ENCODE measurements at regions not wholly inside any gene's neighbourhood (a gene's known extent, or its start where the extent isn't known, plus 50 kb on each side); places are given as distances from the start of the nearest gene placed in this dataset.

DNA sequence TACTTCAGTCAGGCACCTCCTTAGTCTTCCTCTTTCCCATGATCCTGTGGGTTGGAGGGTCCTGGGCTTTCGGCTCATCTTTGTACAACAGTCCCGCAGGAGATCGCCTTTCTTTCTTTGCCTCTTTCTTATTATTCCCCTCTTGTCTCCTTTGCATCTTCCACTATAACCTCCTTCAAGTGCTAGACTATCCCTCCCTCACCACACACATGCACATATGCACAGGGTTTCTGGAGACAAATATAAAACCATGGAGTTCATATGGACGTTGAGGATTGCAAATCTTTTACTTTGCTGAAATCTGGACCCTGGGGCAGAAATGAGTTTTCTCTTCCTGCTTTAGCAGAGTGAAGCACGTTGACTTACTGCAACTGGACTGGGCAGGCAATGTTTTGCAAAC is 80.3 kb downstream of the TMEM17 start:
- H3K4me1 Mint-ChIP-seq (ENCODE audit: low read depth) = no peaks in the 10 kb centered on the region
- H3K9me3 Mint-ChIP-seq (ENCODE audit: low read depth) = peaks cover 14% of the 10 kb centered on the region
- no peak overlapping the region for H3K27ac Mint-ChIP-seq
- H3K36me3 Mint-ChIP-seq (ENCODE audit: insufficient read depth) = no peaks in the 10 kb centered on the region
- no peak overlapping the region for H3K4me3 Mint-ChIP-seq (ENCODE audit: low read depth)
- H3K27me3 Mint-ChIP-seq = no peaks in the 10 kb centered on the region
- TF ChIP-seq, protein P1, sequence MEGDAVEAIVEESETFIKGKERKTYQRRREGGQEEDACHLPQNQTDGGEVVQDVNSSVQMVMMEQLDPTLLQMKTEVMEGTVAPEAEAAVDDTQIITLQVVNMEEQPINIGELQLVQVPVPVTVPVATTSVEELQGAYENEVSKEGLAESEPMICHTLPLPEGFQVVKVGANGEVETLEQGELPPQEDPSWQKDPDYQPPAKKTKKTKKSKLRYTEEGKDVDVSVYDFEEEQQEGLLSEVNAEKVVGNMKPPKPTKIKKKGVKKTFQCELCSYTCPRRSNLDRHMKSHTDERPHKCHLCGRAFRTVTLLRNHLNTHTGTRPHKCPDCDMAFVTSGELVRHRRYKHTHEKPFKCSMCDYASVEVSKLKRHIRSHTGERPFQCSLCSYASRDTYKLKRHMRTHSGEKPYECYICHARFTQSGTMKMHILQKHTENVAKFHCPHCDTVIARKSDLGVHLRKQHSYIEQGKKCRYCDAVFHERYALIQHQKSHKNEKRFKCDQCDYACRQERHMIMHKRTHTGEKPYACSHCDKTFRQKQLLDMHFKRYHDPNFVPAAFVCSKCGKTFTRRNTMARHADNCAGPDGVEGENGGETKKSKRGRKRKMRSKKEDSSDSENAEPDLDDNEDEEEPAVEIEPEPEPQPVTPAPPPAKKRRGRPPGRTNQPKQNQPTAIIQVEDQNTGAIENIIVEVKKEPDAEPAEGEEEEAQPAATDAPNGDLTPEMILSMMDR (IDR thresholded peaks at IDR 0.05; ENCODE audit: unreplicated experiment) = no peak
- DNase-seq (ENCODE audit: low spot score, unreplicated experiment) = no peak

DNA sequence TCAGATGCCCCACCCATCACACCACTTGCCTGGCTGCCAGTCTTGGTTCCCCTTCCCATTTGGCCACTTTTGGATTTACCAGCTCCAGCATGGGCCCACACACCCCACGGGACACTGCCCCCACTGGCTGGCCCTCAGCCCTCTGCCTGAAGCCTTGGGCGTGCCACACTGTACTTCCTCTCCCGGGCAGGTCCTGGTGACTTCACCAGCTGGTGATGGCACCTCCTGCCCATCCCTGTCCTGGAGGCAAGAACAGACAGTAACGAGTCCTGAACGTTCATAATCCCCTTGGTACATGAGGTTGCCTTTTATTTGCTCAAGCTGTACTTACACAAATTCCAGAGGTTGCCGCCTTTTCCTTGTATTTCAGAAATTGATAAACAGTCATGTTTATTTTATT is 81.1 kb downstream of the TMEM17 start:
- TF ChIP-seq, protein P1 (IDR thresholded peaks at IDR 0.05; ENCODE audit: unreplicated experiment) = no peak
- Mint-ChIP-seq H3K4me1 (ENCODE audit: low read depth) (no peaks in the 10 kb centered on the region), H3K4me3 (ENCODE audit: low read depth) (no peak overlapping the region), H3K9me3 (ENCODE audit: low read depth) (peaks cover 17% of the 10 kb centered on the region), H3K27me3 (no peaks in the 10 kb centered on the region), H3K36me3 (ENCODE audit: insufficient read depth) (peaks cover 2% of the 10 kb centered on the region), H3K27ac (no peak overlapping the region)
- no peak for DNase-seq (ENCODE audit: low spot score, unreplicated experiment)

DNA sequence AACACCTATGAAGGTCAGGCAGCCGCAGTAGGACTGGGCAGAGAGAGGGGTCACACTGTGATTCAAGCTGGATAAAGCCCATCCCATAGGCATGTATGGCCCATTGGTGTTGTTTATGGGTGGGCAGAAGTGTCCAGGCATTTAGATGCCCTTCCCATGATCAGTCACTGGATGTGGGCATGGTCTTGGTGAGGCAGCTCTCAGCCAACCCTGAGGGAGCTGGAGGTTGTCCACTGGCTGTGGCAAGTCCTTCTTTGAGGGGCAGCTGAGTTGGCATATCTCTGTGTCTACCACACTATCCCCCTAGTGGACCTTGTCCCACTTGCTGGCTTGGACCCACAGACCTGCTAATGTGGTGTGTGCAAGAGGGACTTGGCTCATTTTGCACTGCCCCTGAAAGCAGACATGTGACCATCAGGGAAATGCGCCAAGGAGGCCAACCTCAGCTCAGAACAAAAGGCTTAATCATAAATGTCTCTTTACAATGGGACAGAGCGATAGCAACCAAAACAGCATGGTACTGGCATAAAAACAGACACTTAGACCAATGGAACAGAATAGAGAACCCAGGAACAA is 82.0 kb downstream of the TMEM17 start:
- TF ChIP-seq, protein P1 (IDR thresholded peaks at IDR 0.05; ENCODE audit: unreplicated experiment) = no peak

DNA sequence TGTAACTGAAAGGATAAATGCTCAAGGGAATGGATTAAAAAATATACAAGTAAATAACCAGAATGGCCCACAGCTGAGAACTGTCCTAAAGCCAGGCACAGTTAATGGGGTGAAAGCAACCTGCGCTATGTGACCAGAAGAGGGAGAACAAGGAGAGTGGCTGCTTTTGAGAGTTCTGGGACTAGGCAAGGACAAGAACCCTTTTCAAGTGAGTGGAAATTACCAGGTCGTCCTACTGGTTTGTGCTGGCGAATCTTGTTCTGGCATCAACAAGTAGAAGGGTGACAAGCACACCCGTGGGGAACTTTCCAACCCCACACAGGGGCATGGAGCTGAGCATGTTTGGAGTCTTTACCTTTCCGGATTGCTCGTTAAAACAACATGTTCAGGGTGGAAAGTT is 82.8 kb downstream of the TMEM17 start:
- H3K36me3 Mint-ChIP-seq (ENCODE audit: insufficient read depth) = peaks cover 3% of the 10 kb centered on the region
- peaks cover 26% of the 10 kb centered on the region for H3K9me3 Mint-ChIP-seq (ENCODE audit: low read depth)
- no peaks in the 10 kb centered on the region for H3K4me1 Mint-ChIP-seq (ENCODE audit: low read depth)
- TF ChIP-seq, protein P1 (IDR thresholded peaks at IDR 0.05; ENCODE audit: unreplicated experiment) = peak; percentile 33
- no peak for DNase-seq (ENCODE audit: low spot score, unreplicated experiment)
- no peaks in the 10 kb centered on the region for H3K27me3 Mint-ChIP-seq
- no peak overlapping the region for H3K27ac Mint-ChIP-seq
- no peak overlapping the region for H3K4me3 Mint-ChIP-seq (ENCODE audit: low read depth)

More for the DNA sequence above, 82.0 kb downstream of the TMEM17 start:
- no peak overlapping the region for H3K27ac Mint-ChIP-seq
- no peak for DNase-seq (ENCODE audit: low spot score, unreplicated experiment)
- no peaks in the 10 kb centered on the region for H3K4me1 Mint-ChIP-seq (ENCODE audit: low read depth)
- no peaks in the 10 kb centered on the region for H3K27me3 Mint-ChIP-seq
- no peak overlapping the region for H3K4me3 Mint-ChIP-seq (ENCODE audit: low read depth)
- peaks cover 24% of the 10 kb centered on the region for H3K9me3 Mint-ChIP-seq (ENCODE audit: low read depth)
- peaks cover 3% of the 10 kb centered on the region for H3K36me3 Mint-ChIP-seq (ENCODE audit: insufficient read depth)

DNA sequence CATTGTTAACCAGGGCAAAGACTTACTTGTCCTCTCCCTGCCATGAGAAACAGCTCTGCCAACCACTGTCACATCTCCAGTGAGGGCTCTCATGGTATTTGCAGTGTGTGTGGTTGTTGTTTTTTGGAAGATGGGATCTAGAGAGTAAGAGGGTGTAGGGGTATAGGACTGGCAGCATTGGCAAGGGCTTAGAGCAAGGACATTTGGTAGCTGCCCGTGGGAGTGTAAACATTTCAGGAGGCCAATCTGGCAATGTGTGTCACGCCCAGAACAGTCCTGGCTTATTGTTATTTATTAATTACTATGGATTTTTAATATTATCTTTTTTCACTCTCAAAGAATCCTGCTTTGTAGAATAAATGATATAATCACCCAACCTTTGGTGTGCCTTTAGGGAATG is 90.5 kb downstream of the TMEM17 start:
- Mint-ChIP-seq H3K9me3 (ENCODE audit: low read depth) (peaks cover 14% of the 10 kb centered on the region), H3K27me3 (no peaks in the 10 kb centered on the region), H3K4me1 (ENCODE audit: low read depth) (peaks cover 14% of the 10 kb centered on the region), H3K4me3 (ENCODE audit: low read depth) (no peak overlapping the region), H3K27ac (no peak overlapping the region), H3K36me3 (ENCODE audit: insufficient read depth) (peaks cover 2% of the 10 kb centered on the region)
- TF ChIP-seq, protein P1 (IDR thresholded peaks at IDR 0.05; ENCODE audit: unreplicated experiment) = no peak
- no peak for DNase-seq (ENCODE audit: low spot score, unreplicated experiment)
